ENCODE measurements at regions not wholly inside any gene's neighbourhood (a gene's known extent, or its start where the extent isn't known, plus 50 kb on each side); places are given as distances from the start of the nearest gene placed in this dataset.

DNA sequence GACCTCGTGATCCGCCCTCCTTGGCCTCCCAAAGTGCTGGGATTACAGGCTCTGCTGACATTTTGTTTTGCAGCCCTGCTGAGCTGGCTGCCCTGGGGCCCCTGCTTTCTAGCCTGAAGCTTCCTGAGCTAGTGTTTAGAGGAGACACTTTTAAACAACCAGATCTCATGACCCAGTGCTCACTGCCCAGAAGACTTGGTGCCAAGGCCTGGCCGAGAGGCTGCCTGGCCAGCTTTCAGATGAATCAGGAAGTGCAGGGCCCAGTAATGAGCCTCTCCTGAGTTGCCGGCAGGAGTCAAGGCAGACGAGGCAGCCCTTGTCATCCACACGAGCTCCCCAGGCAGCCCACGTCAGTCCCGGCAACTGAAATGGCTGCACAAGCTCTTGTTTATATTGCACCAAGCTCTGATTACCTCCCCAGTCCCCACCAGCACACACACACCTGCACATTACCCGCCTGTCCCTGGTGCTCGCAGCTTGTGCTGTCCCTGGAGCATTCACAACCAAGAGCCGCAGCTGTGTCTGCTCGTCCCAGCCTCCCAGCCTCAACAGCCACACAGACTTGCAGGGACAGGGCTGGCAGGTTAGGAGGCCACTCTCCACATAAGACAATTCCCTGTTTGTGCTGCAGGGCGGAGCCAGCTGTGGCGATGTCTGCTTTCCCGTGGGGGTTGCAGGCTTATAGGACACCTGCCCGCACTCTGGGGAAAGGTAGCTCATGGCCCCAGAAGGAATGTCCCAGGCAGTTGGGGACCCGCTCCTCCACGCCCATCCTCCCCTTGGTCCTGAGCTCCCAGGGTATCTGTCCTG lies 331.2 kb upstream of the MYT1L start:
- no peak overlapping the region for H3K9ac ChIP-seq (ENCODE audit: low read depth, low read length)
- CTCF ChIA-PET, result no interaction called here
- ATAC-seq (ENCODE audit: low read depth), result no peak

More for the DNA sequence above, 331.2 kb upstream of the MYT1L start:
- BruUV-seq (replicated peaks), result no TSS peak
- peak; percentile 7 for DNase-seq
- H3K14ac ChIP-seq (replicated peaks; ENCODE audit: low read depth, low read length), result no peak overlapping the region
- H3K9me1 ChIP-seq (ENCODE audit: insufficient read depth, low read length), result no peaks in the 10 kb centered on the region
- H3K4me1 ChIP-seq (ENCODE audit: control insufficient read depth, insufficient read depth, low read length), result no peaks in the 10 kb centered on the region
- H3K4ac ChIP-seq (ENCODE audit: low read depth, low read length), result no peak overlapping the region
- no peak overlapping the region for H3K18ac ChIP-seq (ENCODE audit: low read depth, low read length)
- H3K27me3 ChIP-seq (ENCODE audit: control insufficient read depth, insufficient read depth, low read length), result no peaks in the 10 kb centered on the region
- no peak overlapping the region for H3K23ac ChIP-seq (ENCODE audit: low read depth, low read length)
- no peak overlapping the region for H2AK5ac ChIP-seq (ENCODE audit: low read depth, low read length)
- no peak overlapping the region for H4K91ac ChIP-seq (ENCODE audit: insufficient read depth, low read depth, low read length)
- intact Hi-C loops (cut with micrococcal nuclease), result no loop called here
- no peak overlapping the region for H2BK5ac ChIP-seq (ENCODE audit: low read depth, low read length, poor library complexity, severe bottlenecking)
- no peak overlapping the region for H2BK120ac ChIP-seq (ENCODE audit: low read depth, low read length)
- no peaks in the 10 kb centered on the region for H3K36me3 ChIP-seq (ENCODE audit: control insufficient read depth, insufficient read depth, low read length)
- no peak overlapping the region for H2BK20ac ChIP-seq (ENCODE audit: low read depth, low read length)
- peaks cover 35% of the 10 kb centered on the region for H3K9me3 ChIP-seq (ENCODE audit: control insufficient read depth, insufficient read depth, low read length)
- dilution Hi-C loops (cut with HindIII; ENCODE audit: low sequenced_read_pairs, unreplicated experiment), result no loop called here
- in situ Hi-C loops (cut with MboI; ENCODE audit: low sequenced_read_pairs), result no loop called here
- H4K20me1 ChIP-seq (ENCODE audit: insufficient read depth, low read length), result no peaks in the 10 kb centered on the region
- no peak overlapping the region for H2AK9ac ChIP-seq (replicated peaks; ENCODE audit: low read depth, low read length, poor library complexity)
- no peak overlapping the region for H3K27ac ChIP-seq (ENCODE audit: insufficient read depth, low read length)
- 58% methylated on average over 11 of the region's 18 CpGs; no CpG with 5 or more reads in 1 of the 2 experiments for WGBS, 2 experiments (ENCODE audit: extremely low coverage in 2 of 2, insufficient read length in 1 of 2)
- H3K4me3 ChIP-seq (ENCODE audit: insufficient read depth, low read depth, low read length), result no peak overlapping the region
- no peak overlapping the region for H3K56ac ChIP-seq (ENCODE audit: extremely low read depth, insufficient read depth, low read length)
- H4K8ac ChIP-seq (ENCODE audit: low read depth in 2 of 2, low read length in 2 of 2), result no peak overlapping the region
- TF ChIP-seq MXI1 (IDR thresholded peaks at IDR 0.05; ENCODE audit: borderline replicate concordance, low read depth, low read length) (no peak), MAFK (IDR thresholded peaks at IDR 0.05; ENCODE audit: low read depth, low read length) (no peak), RFX5 (IDR thresholded peaks at IDR 0.05; ENCODE audit: low read depth, low read length) (no peak), BHLHE40 (IDR thresholded peaks at IDR 0.05; ENCODE audit: low read depth, low read length) (no peak), CHD1 (IDR thresholded peaks at IDR 0.05; ENCODE audit: low read depth, low read length) (no peak), RCOR1 (IDR thresholded peaks at IDR 0.05; ENCODE audit: insufficient replicate concordance, low read length) (no peak), NFE2L2 (IDR thresholded peaks at IDR 0.05; ENCODE audit: low read depth, low read length) (no peak), POLR2A (IDR thresholded peaks at IDR 0.05; ENCODE audit: low read depth, low read length) (no peak), SMC3 (IDR thresholded peaks at IDR 0.05; ENCODE audit: low read depth, low read length) (no peak), RAD21 (IDR thresholded peaks at IDR 0.05; ENCODE audit: low read length) (no peak), MAZ (IDR thresholded peaks at IDR 0.05; ENCODE audit: borderline replicate concordance, low read depth, low read length) (no peak), CEBPB (IDR thresholded peaks at IDR 0.05; ENCODE audit: low read depth, low read length) (no peak)
- TF ChIP-seq, protein P1, sequence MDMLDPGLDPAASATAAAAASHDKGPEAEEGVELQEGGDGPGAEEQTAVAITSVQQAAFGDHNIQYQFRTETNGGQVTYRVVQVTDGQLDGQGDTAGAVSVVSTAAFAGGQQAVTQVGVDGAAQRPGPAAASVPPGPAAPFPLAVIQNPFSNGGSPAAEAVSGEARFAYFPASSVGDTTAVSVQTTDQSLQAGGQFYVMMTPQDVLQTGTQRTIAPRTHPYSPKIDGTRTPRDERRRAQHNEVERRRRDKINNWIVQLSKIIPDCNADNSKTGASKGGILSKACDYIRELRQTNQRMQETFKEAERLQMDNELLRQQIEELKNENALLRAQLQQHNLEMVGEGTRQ (IDR thresholded peaks at IDR 0.05; ENCODE audit: low read depth, low read length), result no peak
- TF ChIP-seq, protein P2, sequence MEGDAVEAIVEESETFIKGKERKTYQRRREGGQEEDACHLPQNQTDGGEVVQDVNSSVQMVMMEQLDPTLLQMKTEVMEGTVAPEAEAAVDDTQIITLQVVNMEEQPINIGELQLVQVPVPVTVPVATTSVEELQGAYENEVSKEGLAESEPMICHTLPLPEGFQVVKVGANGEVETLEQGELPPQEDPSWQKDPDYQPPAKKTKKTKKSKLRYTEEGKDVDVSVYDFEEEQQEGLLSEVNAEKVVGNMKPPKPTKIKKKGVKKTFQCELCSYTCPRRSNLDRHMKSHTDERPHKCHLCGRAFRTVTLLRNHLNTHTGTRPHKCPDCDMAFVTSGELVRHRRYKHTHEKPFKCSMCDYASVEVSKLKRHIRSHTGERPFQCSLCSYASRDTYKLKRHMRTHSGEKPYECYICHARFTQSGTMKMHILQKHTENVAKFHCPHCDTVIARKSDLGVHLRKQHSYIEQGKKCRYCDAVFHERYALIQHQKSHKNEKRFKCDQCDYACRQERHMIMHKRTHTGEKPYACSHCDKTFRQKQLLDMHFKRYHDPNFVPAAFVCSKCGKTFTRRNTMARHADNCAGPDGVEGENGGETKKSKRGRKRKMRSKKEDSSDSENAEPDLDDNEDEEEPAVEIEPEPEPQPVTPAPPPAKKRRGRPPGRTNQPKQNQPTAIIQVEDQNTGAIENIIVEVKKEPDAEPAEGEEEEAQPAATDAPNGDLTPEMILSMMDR (conservative IDR thresholded peaks at IDR 0.05; ENCODE audit: low read depth, low read length), result no peak
- TF ChIP-seq, protein P3, sequence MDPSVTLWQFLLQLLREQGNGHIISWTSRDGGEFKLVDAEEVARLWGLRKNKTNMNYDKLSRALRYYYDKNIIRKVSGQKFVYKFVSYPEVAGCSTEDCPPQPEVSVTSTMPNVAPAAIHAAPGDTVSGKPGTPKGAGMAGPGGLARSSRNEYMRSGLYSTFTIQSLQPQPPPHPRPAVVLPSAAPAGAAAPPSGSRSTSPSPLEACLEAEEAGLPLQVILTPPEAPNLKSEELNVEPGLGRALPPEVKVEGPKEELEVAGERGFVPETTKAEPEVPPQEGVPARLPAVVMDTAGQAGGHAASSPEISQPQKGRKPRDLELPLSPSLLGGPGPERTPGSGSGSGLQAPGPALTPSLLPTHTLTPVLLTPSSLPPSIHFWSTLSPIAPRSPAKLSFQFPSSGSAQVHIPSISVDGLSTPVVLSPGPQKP (IDR thresholded peaks at IDR 0.05; ENCODE audit: borderline replicate concordance, low read depth, low read length), result no peak
- H4K5ac ChIP-seq (ENCODE audit: low read depth, low read length), result no peak overlapping the region
- no peaks in the 10 kb centered on the region for H3K79me1 ChIP-seq (ENCODE audit: low read depth in 1 of 2, low read length in 2 of 2)
- no peak overlapping the region for H2BK15ac ChIP-seq (ENCODE audit: low read depth, low read length)
- POLR2A ChIA-PET (ENCODE audit: unreplicated experiment), result no interaction called here
- no peak overlapping the region for H2AFZ ChIP-seq (replicated peaks; ENCODE audit: low read length, poor library complexity)
- no peak overlapping the region for H3K4me2 ChIP-seq (ENCODE audit: low read depth, low read length)
